Activated T-cell treated with anti-CD3 and anti-CD28 coated beads, Interleukin-2, amount 50 U/mL, for 4 hours (primary cell): ENCODE measurements at regions not wholly inside any gene's neighbourhood (a gene's known extent, or its start where the extent isn't known, plus 50 kb on each side); places are given as distances from the start of the nearest gene placed in this dataset.

ENCODE experiments used
- ATAC-seq, 2 donors: fragments of 200-7000 bp; cut with Tn5 transposase; one replicate each; pipeline ENCODE4 v1.10.0; 2021
- DNase-seq: peaks from one replicate; pipeline ENCODE4 v3.0.0-alpha.2; 2020
- H3K27me3 Mint-ChIP-seq: one replicate; pipeline ENCODE4 v1.8.0; 2021; ENCODE audit warnings: low read depth, mixed read lengths
- H3K36me3 Mint-ChIP-seq: one replicate; pipeline ENCODE4 v1.8.0; 2022; ENCODE audit warnings: mixed read lengths; ENCODE audit not compliant: insufficient read depth
- H3K4me1 Mint-ChIP-seq: one replicate; pipeline ENCODE4 v1.8.0; 2021; ENCODE audit warnings: low read depth, mixed read lengths
- H3K4me3 Mint-ChIP-seq: one replicate; pipeline ENCODE4 v1.8.0; 2021; ENCODE audit warnings: mild to moderate bottlenecking, moderate library complexity, mixed read lengths
- H3K9me3 Mint-ChIP-seq: one replicate; pipeline ENCODE4 v1.8.0; 2021; ENCODE audit warnings: mixed read lengths

GRCh38 chr1:172742599-172743500 lies 83.9 kb downstream of the FASLG start:
- Mint-ChIP-seq H3K4me1 (peaks cover 38% of the 10 kb centered on the region), H3K36me3 (no peaks in the 10 kb centered on the region), H3K27me3 (peaks cover 2% of the 10 kb centered on the region), H3K4me3 (no peak overlapping the region), H3K9me3 (no peaks in the 10 kb centered on the region)
- DNase-seq (no peak), ATAC-seq (no peak)

- peaks cover 2% of the 10 kb centered on the region for H3K27me3 Mint-ChIP-seq
- peaks cover 42% of the 10 kb centered on the region for H3K4me1 Mint-ChIP-seq
- H3K4me3 Mint-ChIP-seq = no peak overlapping the region
- no peaks in the 10 kb centered on the region for H3K9me3 Mint-ChIP-seq
- DNase-seq (no peak), ATAC-seq (peak; percentile 83 to 84)
- no peaks in the 10 kb centered on the region for H3K36me3 Mint-ChIP-seq
These were observed 86.1 kb downstream of the FASLG start for GRCh38 chr1:172745014-172745413.

GRCh38 chr1:172746091-172746949 lies 87.4 kb downstream of the FASLG start:
- Mint-ChIP-seq H3K4me3 (peak overlapping the region; percentile 25), H3K36me3 (no peaks in the 10 kb centered on the region)

GRCh38 chr1:172748201-172748600 lies 89.3 kb downstream of the FASLG start:
- H3K4me1 Mint-ChIP-seq = peaks cover 38% of the 10 kb centered on the region
- H3K4me3 Mint-ChIP-seq = no peak overlapping the region
- ATAC-seq (no peak), DNase-seq (no peak)
- no peaks in the 10 kb centered on the region for H3K36me3 Mint-ChIP-seq
- H3K27me3 Mint-ChIP-seq = peaks cover 2% of the 10 kb centered on the region
- H3K9me3 Mint-ChIP-seq = no peaks in the 10 kb centered on the region

More at GRCh38 chr1:172746091-172746949, 87.4 kb downstream of the FASLG start:
- Mint-ChIP-seq H3K4me1 (peaks cover 44% of the 10 kb centered on the region), H3K27me3 (peaks cover 2% of the 10 kb centered on the region), H3K9me3 (no peaks in the 10 kb centered on the region)
- DNase-seq = no peak
- ATAC-seq = peak; percentile 70 to 72

- Mint-ChIP-seq H3K9me3 (no peaks in the 10 kb centered on the region), H3K4me1 (peaks cover 39% of the 10 kb centered on the region), H3K36me3 (no peaks in the 10 kb centered on the region), H3K4me3 (no peak overlapping the region), H3K27me3 (peaks cover 3% of the 10 kb centered on the region)
- no peak for DNase-seq
- no peak for ATAC-seq
These were observed 92.8 kb downstream of the FASLG start for GRCh38 chr1:172751683-172752082.

GRCh38 chr1:172753964-172754363 lies 95.1 kb downstream of the FASLG start:
- H3K4me3 Mint-ChIP-seq = no peak overlapping the region
- peaks cover 3% of the 10 kb centered on the region for H3K27me3 Mint-ChIP-seq
- no peaks in the 10 kb centered on the region for H3K9me3 Mint-ChIP-seq
- DNase-seq (no peak), ATAC-seq (peak; percentile 88 to 93)
- no peaks in the 10 kb centered on the region for H3K36me3 Mint-ChIP-seq
- H3K4me1 Mint-ChIP-seq = peaks cover 33% of the 10 kb centered on the region

- H3K36me3 Mint-ChIP-seq = no peaks in the 10 kb centered on the region
- no peaks in the 10 kb centered on the region for H3K9me3 Mint-ChIP-seq
- DNase-seq = no peak
- ATAC-seq = no peak
- peaks cover 31% of the 10 kb centered on the region for H3K4me1 Mint-ChIP-seq
- peaks cover 3% of the 10 kb centered on the region for H3K27me3 Mint-ChIP-seq
- no peak overlapping the region for H3K4me3 Mint-ChIP-seq
These were observed 95.7 kb downstream of the FASLG start for GRCh38 chr1:172754609-172755008.

- Mint-ChIP-seq H3K27me3 (peaks cover 3% of the 10 kb centered on the region), H3K36me3 (no peaks in the 10 kb centered on the region), H3K9me3 (no peaks in the 10 kb centered on the region), H3K4me1 (peaks cover 29% of the 10 kb centered on the region), H3K4me3 (no peak overlapping the region)
- ATAC-seq (no peak), DNase-seq (no peak)
These were observed 96.2 kb downstream of the FASLG start for GRCh38 chr1:172755099-172755498.

- H3K4me1 Mint-ChIP-seq = peaks cover 27% of the 10 kb centered on the region
- no peak overlapping the region for H3K4me3 Mint-ChIP-seq
- no peaks in the 10 kb centered on the region for H3K9me3 Mint-ChIP-seq
- ATAC-seq (no peak), DNase-seq (no peak)
- peaks cover 3% of the 10 kb centered on the region for H3K27me3 Mint-ChIP-seq
- no peaks in the 10 kb centered on the region for H3K36me3 Mint-ChIP-seq
These were observed 97.1 kb downstream of the FASLG start for GRCh38 chr1:172756024-172756423.

- Mint-ChIP-seq H3K27me3 (peaks cover 3% of the 10 kb centered on the region), H3K4me1 (peaks cover 43% of the 10 kb centered on the region), H3K36me3 (no peaks in the 10 kb centered on the region), H3K9me3 (no peaks in the 10 kb centered on the region), H3K4me3 (no peak overlapping the region)
- no peak for ATAC-seq
- DNase-seq = no peak
These were observed 99.4 kb downstream of the FASLG start for GRCh38 chr1:172758259-172758658.

GRCh38 chr1:172760121-172760520 lies 101.2 kb downstream of the FASLG start:
- Mint-ChIP-seq H3K27me3 (peaks cover 3% of the 10 kb centered on the region), H3K4me1 (peaks cover 43% of the 10 kb centered on the region), H3K4me3 (no peak overlapping the region), H3K36me3 (no peaks in the 10 kb centered on the region), H3K9me3 (no peaks in the 10 kb centered on the region)
- DNase-seq (no peak), ATAC-seq (no peak)

GRCh38 chr1:172761581-172762486 lies 102.9 kb downstream of the FASLG start:
- no peak for DNase-seq
- Mint-ChIP-seq H3K9me3 (no peaks in the 10 kb centered on the region), H3K27me3 (no peaks in the 10 kb centered on the region), H3K36me3 (no peaks in the 10 kb centered on the region), H3K4me3 (no peak overlapping the region), H3K4me1 (peaks cover 40% of the 10 kb centered on the region)
- ATAC-seq = peak; percentile 71 to 73

GRCh38 chr1:172763057-172763456 lies 104.2 kb downstream of the FASLG start:
- H3K9me3 Mint-ChIP-seq = no peaks in the 10 kb centered on the region
- ATAC-seq (no peak), DNase-seq (no peak)
- H3K4me1 Mint-ChIP-seq = peaks cover 37% of the 10 kb centered on the region
- no peaks in the 10 kb centered on the region for H3K36me3 Mint-ChIP-seq
- no peaks in the 10 kb centered on the region for H3K27me3 Mint-ChIP-seq
- no peak overlapping the region for H3K4me3 Mint-ChIP-seq

GRCh38 chr1:172764378-172764777 lies 105.5 kb downstream of the FASLG start:
- H3K4me3 Mint-ChIP-seq = no peak overlapping the region
- peak; percentile 19 for DNase-seq
- peaks cover 36% of the 10 kb centered on the region for H3K4me1 Mint-ChIP-seq
- no peaks in the 10 kb centered on the region for H3K36me3 Mint-ChIP-seq
- no peaks in the 10 kb centered on the region for H3K9me3 Mint-ChIP-seq
- ATAC-seq = peak; percentile 41 to 52
- H3K27me3 Mint-ChIP-seq = no peaks in the 10 kb centered on the region
